ENCODE measurements at regions not wholly inside any gene's neighbourhood (a gene's known extent, or its start where the extent isn't known, plus 50 kb on each side); places are given as distances from the start of the nearest gene placed in this dataset.

- TF ChIP-seq CTCF (IDR thresholded peaks at IDR 0.05) (no peak), POLR2A (IDR thresholded peaks at IDR 0.05) (no peak)
Measured at GRCh38 chr7:13524076-13524475, 465.4 kb downstream of the ETV1 start.

All from heart left ventricle (tissue), 13 donors.